ENCODE measurements at regions not wholly inside any gene's neighbourhood (a gene's known extent, or its start where the extent isn't known, plus 50 kb on each side); places are given as distances from the start of the nearest gene placed in this dataset.
"Not testable (repeated sequence)": the region's sequence is repeated elsewhere in the genome, so short reads cannot be mapped to it uniquely, and the experiment has no call there.

- no peak overlapping the region for H3K4me2 ChIP-seq (ENCODE audit: insufficient read depth, low read length)
- H3K9me3 ChIP-seq (ENCODE audit: insufficient read depth, low read length, severe bottlenecking), result no peaks in the 10 kb centered on the region
- no peaks in the 10 kb centered on the region for H4K20me1 ChIP-seq (ENCODE audit: insufficient read depth, low read length)
- H3K36me3 ChIP-seq (ENCODE audit: insufficient read depth, low read length), result no peaks in the 10 kb centered on the region
- no peak overlapping the region for H2AFZ ChIP-seq (ENCODE audit: low read depth, low read length)
- no peak overlapping the region for H3K9ac ChIP-seq (ENCODE audit: low read depth, low read length)
- H3K4me1 ChIP-seq (ENCODE audit: insufficient read depth, low read length), result no peaks in the 10 kb centered on the region
- H3K79me2 ChIP-seq (ENCODE audit: insufficient read depth, low read length), result no peaks in the 10 kb centered on the region
- no peak for ATAC-seq (ENCODE audit: insufficient read depth, low read depth)
- no peak for DNase-seq
- no peak overlapping the region for H3K4me3 ChIP-seq (ENCODE audit: low read depth in 1 of 2, low read length in 2 of 2)
- H3K27ac ChIP-seq (ENCODE audit: low read length), result no peak overlapping the region
- TF ChIP-seq EZH2 (IDR thresholded peaks at IDR 0.05; ENCODE audit: borderline replicate concordance, low read depth, low read length, severe bottlenecking), result no peak
- TF ChIP-seq CTCF (IDR thresholded peaks at IDR 0.05; ENCODE audit: borderline replicate concordance, extremely low read depth, low read length, poor library complexity, severe bottlenecking), result no peak
- peaks cover 3% of the 10 kb centered on the region for H3K27me3 ChIP-seq (ENCODE audit: insufficient read depth, low read length, poor library complexity)
These were observed 110.4 kb upstream of the KCNK1 start for GRCh38 chr1:233503366-233503954.

- peaks cover 5% of the 10 kb centered on the region for H3K27me3 ChIP-seq (ENCODE audit: insufficient read depth, low read length, poor library complexity)
- no peaks in the 10 kb centered on the region for H3K9me3 ChIP-seq (ENCODE audit: insufficient read depth, low read length, severe bottlenecking)
- H3K36me3 ChIP-seq (ENCODE audit: insufficient read depth, low read length), result no peaks in the 10 kb centered on the region
- no peak for DNase-seq
- H3K4me3 ChIP-seq (ENCODE audit: low read depth in 1 of 2, low read length in 2 of 2), result no peak overlapping the region
- no peak for ATAC-seq (ENCODE audit: insufficient read depth, low read depth)
- H3K9ac ChIP-seq (ENCODE audit: low read depth, low read length), result no peak overlapping the region
- H3K27ac ChIP-seq (ENCODE audit: low read length), result no peak overlapping the region
- H3K79me2 ChIP-seq (ENCODE audit: insufficient read depth, low read length), result no peaks in the 10 kb centered on the region
- H3K4me1 ChIP-seq (ENCODE audit: insufficient read depth, low read length), result no peaks in the 10 kb centered on the region
- no peaks in the 10 kb centered on the region for H4K20me1 ChIP-seq (ENCODE audit: insufficient read depth, low read length)
- no peak overlapping the region for H2AFZ ChIP-seq (ENCODE audit: low read depth, low read length)
- TF ChIP-seq EZH2 (IDR thresholded peaks at IDR 0.05; ENCODE audit: borderline replicate concordance, low read depth, low read length, severe bottlenecking) (no peak), CTCF (IDR thresholded peaks at IDR 0.05; ENCODE audit: borderline replicate concordance, extremely low read depth, low read length, poor library complexity, severe bottlenecking) (no peak)
- H3K4me2 ChIP-seq (ENCODE audit: insufficient read depth, low read length), result no peak overlapping the region
These were observed 108.8 kb upstream of the KCNK1 start for GRCh38 chr1:233505130-233505529.

GRCh38 chr1:233505889-233506288 is 108.0 kb upstream of the KCNK1 start:
- H3K27me3 ChIP-seq (ENCODE audit: insufficient read depth, low read length, poor library complexity); H3K36me3 ChIP-seq (ENCODE audit: insufficient read depth, low read length); H3K4me3 ChIP-seq (ENCODE audit: low read depth in 1 of 2, low read length in 2 of 2); H3K27ac ChIP-seq (ENCODE audit: low read length); DNase-seq; H3K4me1 ChIP-seq (ENCODE audit: insufficient read depth, low read length); ATAC-seq (ENCODE audit: insufficient read depth, low read depth); H3K9ac ChIP-seq (ENCODE audit: low read depth, low read length); H3K79me2 ChIP-seq (ENCODE audit: insufficient read depth, low read length); H3K4me2 ChIP-seq (ENCODE audit: insufficient read depth, low read length); H4K20me1 ChIP-seq (ENCODE audit: insufficient read depth, low read length); H2AFZ ChIP-seq (ENCODE audit: low read depth, low read length); H3K9me3 ChIP-seq (ENCODE audit: insufficient read depth, low read length, severe bottlenecking): not testable (repeated sequence)

GRCh38 chr1:233509526-233509925 is 104.4 kb upstream of the KCNK1 start:
- Histone ChIP-seq H3K36me3 (ENCODE audit: insufficient read depth, low read length) (no peaks in the 10 kb centered on the region), H3K27ac (ENCODE audit: low read length) (no peak overlapping the region), H2AFZ (ENCODE audit: low read depth, low read length) (no peak overlapping the region), H3K4me1 (ENCODE audit: insufficient read depth, low read length) (no peaks in the 10 kb centered on the region), H3K79me2 (ENCODE audit: insufficient read depth, low read length) (no peaks in the 10 kb centered on the region), H3K9ac (ENCODE audit: low read depth, low read length) (no peak overlapping the region), H4K20me1 (ENCODE audit: insufficient read depth, low read length) (no peaks in the 10 kb centered on the region), H3K9me3 (ENCODE audit: insufficient read depth, low read length, severe bottlenecking) (no peaks in the 10 kb centered on the region), H3K27me3 (ENCODE audit: insufficient read depth, low read length, poor library complexity) (peaks cover 5% of the 10 kb centered on the region), H3K4me3 (ENCODE audit: low read depth in 1 of 2, low read length in 2 of 2) (no peak overlapping the region), H3K4me2 (ENCODE audit: insufficient read depth, low read length) (no peak overlapping the region)
- DNase-seq, result no peak
- no peak for ATAC-seq (ENCODE audit: insufficient read depth, low read depth)
- TF ChIP-seq CTCF (IDR thresholded peaks at IDR 0.05; ENCODE audit: borderline replicate concordance, extremely low read depth, low read length, poor library complexity, severe bottlenecking) (no peak), EZH2 (IDR thresholded peaks at IDR 0.05; ENCODE audit: borderline replicate concordance, low read depth, low read length, severe bottlenecking) (no peak)
